CD14-positive monocyte (primary cell): ENCODE measurements at regions not wholly inside any gene's neighbourhood (a gene's known extent, or its start where the extent isn't known, plus 50 kb on each side); places are given as distances from the start of the nearest gene placed in this dataset.

Source experiments
- DNase-seq, 3 donors: peaks; one replicate each; pipeline ENCODE4 v3.0.0-alpha.2; 2011 to 2022
- H2AFZ ChIP-seq: 2 replicates; pipeline ENCODE4 v1.6.0; 2012; ENCODE audit warnings: mild to moderate bottlenecking, low read depth, low read length, inconsistent platforms; ENCODE audit not compliant: insufficient read depth, poor library complexity, severe bottlenecking
- H3K27ac ChIP-seq, 2 donors: 1 replicate in 1 of 2; 2 replicates in 1 of 2; pipeline ENCODE4 v1.5.1; 2012 to 2013; ENCODE audit warnings: low read length in 2 of 2, control low read depth in 1 of 2, inconsistent platforms in 1 of 2, low read depth in 1 of 2, mild to moderate bottlenecking in 1 of 2
- H3K27me3 ChIP-seq, 2 donors: one replicate each; pipeline versions ENCODE4 v1.6.0 to v1.6.1; 2011 to 2013; ENCODE audit warnings: low read length in 2 of 2; ENCODE audit not compliant: control insufficient read depth in 2 of 2, insufficient read depth in 2 of 2
- H3K36me3 ChIP-seq, 2 donors: replicated peaks in 1 of 2; 1 replicate in 1 of 2; 2 replicates in 1 of 2; pipeline versions ENCODE4 v1.5.1 to v1.6.1; 2012 to 2013; ENCODE audit warnings: low read length in 2 of 2, control low read depth in 1 of 2, inconsistent platforms in 1 of 2, mild to moderate bottlenecking in 1 of 2; ENCODE audit not compliant: insufficient read depth in 2 of 2, control insufficient read depth in 1 of 2
- H3K4me1 ChIP-seq, 2 donors: 1 replicate in 1 of 2; 2 replicates in 1 of 2; pipeline versions ENCODE4 v1.5.1 to v1.6.1; 2012 to 2013; ENCODE audit warnings: low read length in 2 of 2, control low read depth in 1 of 2, inconsistent platforms in 1 of 2, mild to moderate bottlenecking in 1 of 2, moderate library complexity in 1 of 2; ENCODE audit not compliant: insufficient read depth in 2 of 2, control insufficient read depth in 1 of 2
- H3K4me2 ChIP-seq: replicated peaks from 2 replicates; pipeline ENCODE3; 2012; ENCODE audit warnings: low read length, moderate library complexity, mild to moderate bottlenecking; ENCODE audit not compliant: poor library complexity, severe bottlenecking; ENCODE audit errors: extremely low read depth
- H3K4me3 ChIP-seq, 3 experiments: fragments of 200-600 bp in 1 of 3; sonication (generic) in 1 of 3; replicated peaks in 1 of 3; 1 replicate in 2 of 3; 2 replicates in 1 of 3; pipeline ENCODE4 v1.5.1; 2011 to 2013; ENCODE audit warnings: low read length in 3 of 3, mild to moderate bottlenecking in 3 of 3, control low read depth in 2 of 3, low read depth in 2 of 3, inconsistent platforms in 1 of 3, moderate library complexity in 1 of 3
- H3K79me2 ChIP-seq: 2 replicates; pipeline ENCODE4 v1.6.0; 2012; ENCODE audit warnings: mild to moderate bottlenecking, control low read depth, inconsistent platforms, low read length, moderate library complexity; ENCODE audit not compliant: insufficient read depth
- H3K9ac ChIP-seq: 2 replicates; pipeline ENCODE4 v1.6.0; 2017; ENCODE audit warnings: low read length, mild to moderate bottlenecking; ENCODE audit not compliant: insufficient read depth, poor library complexity, severe bottlenecking
- H3K9me3 ChIP-seq, 2 donors: replicated peaks in 1 of 2; 1 replicate in 1 of 2; 2 replicates in 1 of 2; pipeline versions ENCODE4 v1.5.1 to v1.6.1; 2012 to 2013; ENCODE audit warnings: low read length in 2 of 2, control low read depth in 1 of 2; ENCODE audit not compliant: control insufficient read depth in 1 of 2, insufficient read depth in 1 of 2
- H4K20me1 ChIP-seq: 2 replicates; pipeline ENCODE4 v1.6.0; 2012; ENCODE audit warnings: mild to moderate bottlenecking, low read length, control low read depth, moderate library complexity; ENCODE audit not compliant: insufficient read depth
- H3K27ac Mint-ChIP-seq, 7 donors: one replicate each; pipeline ENCODE4 v1.8.0; 2020; ENCODE audit warnings: mild to moderate bottlenecking in 7 of 7, mixed read lengths in 7 of 7, moderate library complexity in 6 of 7, inconsistent platforms in 2 of 7
- H3K27me3 Mint-ChIP-seq, 3 donors: one replicate each; pipeline ENCODE4 v1.8.0; 2021 to 2022; ENCODE audit warnings: low read depth in 3 of 3, mild to moderate bottlenecking in 3 of 3, mixed read lengths in 3 of 3, moderate library complexity in 3 of 3, inconsistent platforms in 1 of 3
- H3K36me3 Mint-ChIP-seq, 2 donors: one replicate each; pipeline ENCODE4 v1.8.0; 2020; ENCODE audit warnings: mixed read lengths in 2 of 2, inconsistent platforms in 1 of 2, mild to moderate bottlenecking in 1 of 2
- H3K4me1 Mint-ChIP-seq: one replicate; pipeline ENCODE4 v1.8.0; 2020; ENCODE audit warnings: mild to moderate bottlenecking, mixed read lengths
- H3K4me3 Mint-ChIP-seq, 2 donors: one replicate each; pipeline ENCODE4 v1.8.0; 2020; ENCODE audit warnings: mild to moderate bottlenecking in 2 of 2, mixed read lengths in 2 of 2, moderate library complexity in 1 of 2
- H3K9me3 Mint-ChIP-seq, 7 donors: one replicate each; pipeline ENCODE4 v1.8.0; 2020 to 2022; ENCODE audit warnings: mixed read lengths in 7 of 7, mild to moderate bottlenecking in 6 of 7, moderate library complexity in 6 of 7, inconsistent platforms in 2 of 7
- CTCF ChIP-seq: fragments of 200-600 bp; IDR thresholded peaks from one replicate; pipeline ENCODE4 v1.8.0; 2022; ENCODE audit warnings: antibody characterized with exemption, mild to moderate bottlenecking
- WGBS: methylation state at CpG from one replicate; pipeline ENCODE4 v1.1.5; 2013; ENCODE audit warnings: missing lambda C conversion rate; ENCODE audit not compliant: insufficient coverage; 5-methylcytosine and 5-hydroxymethylcytosine counted together
- intact Hi-C, 2 donors: fragments of 100-400 bp; cut with micrococcal nuclease; formaldehyde crosslinking; loops; one replicate each; pipeline versions ENCODE4 v1.15.0 to v1.15.1; 2023

DNA sequence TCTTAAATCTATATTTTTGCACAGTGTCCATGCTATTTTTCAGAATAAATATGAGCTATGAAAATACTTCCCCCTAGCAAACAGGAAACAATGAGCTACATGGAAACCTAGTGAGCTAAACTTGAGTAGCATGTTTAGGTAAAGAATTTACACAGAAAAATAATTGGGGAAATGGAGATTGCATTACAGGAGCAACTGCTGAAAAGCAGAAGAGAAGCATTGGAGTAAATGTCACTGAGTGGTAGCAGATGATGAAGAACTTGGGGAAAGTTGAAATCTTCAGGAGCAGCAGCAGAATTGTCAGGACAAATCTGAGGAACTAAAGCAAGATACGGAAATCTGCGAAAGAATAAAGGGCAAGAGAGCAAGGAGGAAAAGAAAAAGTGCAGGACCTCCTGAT lies 610.3 kb downstream of the TLE1 start:
- no peaks in the 10 kb centered on the region for H3K36me3 Mint-ChIP-seq
- intact Hi-C loops: no loop called here
- Histone ChIP-seq H3K79me2 (no peaks in the 10 kb centered on the region), H3K4me2 (no peak overlapping the region), H3K36me3 (no peaks in the 10 kb centered on the region), H2AFZ (no peak overlapping the region), H3K9ac (no peak overlapping the region), H3K27me3 (no peaks in the 10 kb centered on the region), H3K4me1 (peaks cover 0 to 3% of the 10 kb centered on the region in 2 donors), H3K27ac (no peak overlapping the region), H3K9me3 (no peaks in the 10 kb centered on the region), H3K4me3 (no peak overlapping the region), H4K20me1 (no peaks in the 10 kb centered on the region)
- peak overlapping the region in 1 of 7 donors; percentile 23 for H3K27ac Mint-ChIP-seq
- H3K9me3 Mint-ChIP-seq: peaks cover 0 to 1% (median 0%) of the 10 kb centered on the region in 7 donors
- WGBS: 67% methylated on average over 1 of the region's 2 CpGs
- DNase-seq: no peak
- H3K4me1 Mint-ChIP-seq: peaks cover 15% of the 10 kb centered on the region
- H3K27me3 Mint-ChIP-seq: peaks cover 0 to 1% (median 0%) of the 10 kb centered on the region in 3 donors
- TF ChIP-seq CTCF: no peak
- no peak overlapping the region for H3K4me3 Mint-ChIP-seq

GRCh38 chr9:81078555-81078954 lies 610.8 kb downstream of the TLE1 start:
- H3K9me3 Mint-ChIP-seq: peaks cover 0 to 1% (median 0%) of the 10 kb centered on the region in 7 donors
- DNase-seq: no peak
- Histone ChIP-seq H3K79me2 (no peaks in the 10 kb centered on the region), H2AFZ (no peak overlapping the region), H3K9ac (no peak overlapping the region), H4K20me1 (no peaks in the 10 kb centered on the region), H3K4me1 (peaks cover 0 to 3% of the 10 kb centered on the region in 2 donors), H3K9me3 (no peaks in the 10 kb centered on the region), H3K27me3 (no peaks in the 10 kb centered on the region), H3K4me3 (no peak overlapping the region), H3K27ac (no peak overlapping the region), H3K36me3 (no peaks in the 10 kb centered on the region), H3K4me2 (no peak overlapping the region)
- TF ChIP-seq CTCF: no peak
- H3K27ac Mint-ChIP-seq: no peak overlapping the region
- H3K27me3 Mint-ChIP-seq: peaks cover 0 to 1% (median 0%) of the 10 kb centered on the region in 3 donors
- 67% methylated on average over 1 of the region's 3 CpGs for WGBS
- intact Hi-C loops: no loop called here
- peaks cover 15% of the 10 kb centered on the region for H3K4me1 Mint-ChIP-seq
- no peak overlapping the region for H3K4me3 Mint-ChIP-seq
- no peaks in the 10 kb centered on the region for H3K36me3 Mint-ChIP-seq
